Osteocyte (in vitro differentiated cells): ENCODE measurements at regions not wholly inside any gene's neighbourhood (a gene's known extent, or its start where the extent isn't known, plus 50 kb on each side); places are given as distances from the start of the nearest gene placed in this dataset.

Experiments used
- DNase-seq: peaks from one replicate; pipeline ENCODE4 v3.0.0; 2021; ENCODE audit warnings: mixed read lengths; ENCODE audit not compliant: unreplicated experiment; ENCODE audit errors: extremely low spot score
- H3K27ac Mint-ChIP-seq: one replicate; pipeline ENCODE4 v1.8.0; 2021; ENCODE audit warnings: mild to moderate bottlenecking, mixed read lengths; ENCODE audit not compliant: unreplicated experiment
- H3K27me3 Mint-ChIP-seq: one replicate; pipeline ENCODE4 v1.8.0; 2021; ENCODE audit warnings: mixed read lengths; ENCODE audit not compliant: unreplicated experiment
- H3K36me3 Mint-ChIP-seq: one replicate; pipeline ENCODE4 v1.8.0; 2021; ENCODE audit warnings: mixed read lengths; ENCODE audit not compliant: unreplicated experiment
- H3K4me1 Mint-ChIP-seq: one replicate; pipeline ENCODE4 v1.8.0; 2021; ENCODE audit warnings: mixed read lengths; ENCODE audit not compliant: unreplicated experiment
- H3K4me3 Mint-ChIP-seq: one replicate; pipeline ENCODE4 v1.8.0; 2021; ENCODE audit warnings: mild to moderate bottlenecking, moderate library complexity, mixed read lengths; ENCODE audit not compliant: unreplicated experiment
- H3K9me3 Mint-ChIP-seq: one replicate; pipeline ENCODE4 v1.8.0; 2021; ENCODE audit warnings: mixed read lengths; ENCODE audit not compliant: unreplicated experiment
- TF ChIP-seq, protein P1 (sequence below): fragments of 200-600 bp; sonication (generic); IDR thresholded peaks from 2 replicates; pipeline ENCODE4 v1.5.0; 2021; ENCODE audit warnings: antibody characterized with exemption, mild to moderate bottlenecking, moderate library complexity

DNA sequence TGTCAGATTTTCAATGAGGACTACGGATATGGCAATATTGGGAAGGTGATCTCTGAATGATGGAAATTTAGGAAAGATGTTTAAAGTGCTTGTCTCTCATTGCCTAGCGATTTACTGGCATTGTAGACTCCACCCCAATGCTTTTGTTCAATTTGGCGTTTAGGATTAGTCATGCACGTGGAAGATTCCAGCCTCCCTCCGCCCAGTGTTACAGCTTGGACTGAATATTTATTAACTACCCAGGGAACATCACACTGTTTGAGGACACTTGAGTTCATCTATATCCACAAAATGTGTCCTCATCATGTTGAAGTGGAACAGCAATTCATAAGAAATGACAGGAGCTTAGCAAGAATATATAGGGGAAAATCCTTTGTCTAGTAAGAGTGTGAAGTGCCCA lies 738.8 kb upstream of the RBFOX1 start:
- no peaks in the 10 kb centered on the region for H3K36me3 Mint-ChIP-seq
- TF ChIP-seq, protein P1, sequence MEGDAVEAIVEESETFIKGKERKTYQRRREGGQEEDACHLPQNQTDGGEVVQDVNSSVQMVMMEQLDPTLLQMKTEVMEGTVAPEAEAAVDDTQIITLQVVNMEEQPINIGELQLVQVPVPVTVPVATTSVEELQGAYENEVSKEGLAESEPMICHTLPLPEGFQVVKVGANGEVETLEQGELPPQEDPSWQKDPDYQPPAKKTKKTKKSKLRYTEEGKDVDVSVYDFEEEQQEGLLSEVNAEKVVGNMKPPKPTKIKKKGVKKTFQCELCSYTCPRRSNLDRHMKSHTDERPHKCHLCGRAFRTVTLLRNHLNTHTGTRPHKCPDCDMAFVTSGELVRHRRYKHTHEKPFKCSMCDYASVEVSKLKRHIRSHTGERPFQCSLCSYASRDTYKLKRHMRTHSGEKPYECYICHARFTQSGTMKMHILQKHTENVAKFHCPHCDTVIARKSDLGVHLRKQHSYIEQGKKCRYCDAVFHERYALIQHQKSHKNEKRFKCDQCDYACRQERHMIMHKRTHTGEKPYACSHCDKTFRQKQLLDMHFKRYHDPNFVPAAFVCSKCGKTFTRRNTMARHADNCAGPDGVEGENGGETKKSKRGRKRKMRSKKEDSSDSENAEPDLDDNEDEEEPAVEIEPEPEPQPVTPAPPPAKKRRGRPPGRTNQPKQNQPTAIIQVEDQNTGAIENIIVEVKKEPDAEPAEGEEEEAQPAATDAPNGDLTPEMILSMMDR: no peak
- H3K27me3 Mint-ChIP-seq: no peaks in the 10 kb centered on the region
- H3K9me3 Mint-ChIP-seq: peaks cover 41% of the 10 kb centered on the region
- no peak for DNase-seq
- no peak overlapping the region for H3K4me3 Mint-ChIP-seq
- no peaks in the 10 kb centered on the region for H3K4me1 Mint-ChIP-seq
- no peak overlapping the region for H3K27ac Mint-ChIP-seq

DNA sequence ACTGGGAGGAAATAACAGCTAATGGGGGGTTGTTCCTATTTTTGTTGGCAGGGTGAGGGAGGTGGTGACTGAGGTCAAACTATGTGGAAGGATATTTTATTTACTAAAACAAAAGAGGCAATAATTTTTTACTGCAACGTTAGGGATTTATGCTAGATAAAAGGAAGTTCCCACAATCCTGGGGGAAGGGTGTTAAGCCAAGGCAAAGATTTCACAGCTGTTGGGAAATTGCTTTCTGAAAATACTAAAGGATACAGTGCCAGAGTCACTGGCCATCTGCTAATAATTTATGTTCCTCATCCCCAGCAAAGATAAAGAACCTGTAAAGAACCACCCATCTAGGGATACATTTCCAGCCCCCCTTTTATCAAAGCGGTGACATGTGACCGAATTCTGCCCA lies 756.0 kb upstream of the RBFOX1 start:
- Mint-ChIP-seq H3K9me3 (peaks cover 33% of the 10 kb centered on the region), H3K4me3 (no peak overlapping the region), H3K36me3 (no peaks in the 10 kb centered on the region), H3K27me3 (no peaks in the 10 kb centered on the region), H3K27ac (no peak overlapping the region), H3K4me1 (no peaks in the 10 kb centered on the region)
- no peak for DNase-seq
- TF ChIP-seq, protein P1: no peak

DNA sequence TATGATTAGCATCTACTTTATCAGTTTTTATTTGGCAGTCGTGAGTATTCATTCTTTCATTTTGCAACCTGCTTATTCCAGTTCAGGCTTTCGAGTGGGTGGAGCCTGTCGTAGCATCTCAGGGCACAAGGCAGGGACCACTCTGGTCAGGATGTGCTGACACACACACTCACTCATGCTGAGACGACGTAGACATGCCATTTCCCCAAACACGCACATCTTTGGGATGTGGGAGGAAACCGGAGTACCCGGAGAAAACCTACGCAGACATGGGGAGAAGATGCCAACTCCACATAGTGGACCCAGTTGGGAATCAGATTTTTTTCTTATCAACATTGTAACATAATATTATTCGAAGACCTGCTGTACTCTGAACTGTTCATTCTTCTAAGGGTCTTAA lies 756.5 kb upstream of the RBFOX1 start:
- Mint-ChIP-seq H3K4me1 (no peaks in the 10 kb centered on the region), H3K27me3 (no peaks in the 10 kb centered on the region), H3K27ac (no peak overlapping the region), H3K9me3 (peaks cover 34% of the 10 kb centered on the region), H3K4me3 (no peak overlapping the region), H3K36me3 (no peaks in the 10 kb centered on the region)
- no peak for DNase-seq
- TF ChIP-seq, protein P1: no peak

DNA sequence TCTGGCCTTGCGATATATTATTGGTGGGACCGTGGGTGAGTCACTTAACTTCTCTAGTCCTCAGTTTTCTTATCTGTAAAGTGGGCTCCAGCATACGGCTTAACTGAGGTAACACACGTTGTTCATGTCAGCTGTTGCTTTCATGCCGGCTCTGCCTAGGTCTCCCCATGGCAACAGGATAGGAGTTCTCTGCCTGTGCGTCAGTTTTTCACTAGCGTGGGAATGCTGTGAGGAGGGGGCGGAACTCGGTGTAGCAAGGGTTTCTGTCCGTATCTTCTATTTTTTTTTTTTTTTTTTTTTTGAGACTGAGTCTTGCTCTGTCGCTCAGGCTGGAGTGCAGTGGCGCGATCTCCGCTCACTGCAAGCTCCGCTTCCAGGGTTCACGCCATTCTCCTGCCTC lies 758.5 kb upstream of the RBFOX1 start:
- Mint-ChIP-seq H3K36me3 (no peaks in the 10 kb centered on the region), H3K27ac (no peak overlapping the region), H3K4me1 (no peaks in the 10 kb centered on the region), H3K27me3 (no peaks in the 10 kb centered on the region), H3K4me3 (no peak overlapping the region), H3K9me3 (peaks cover 35% of the 10 kb centered on the region)
- no peak for DNase-seq
- TF ChIP-seq, protein P1: no peak

DNA sequence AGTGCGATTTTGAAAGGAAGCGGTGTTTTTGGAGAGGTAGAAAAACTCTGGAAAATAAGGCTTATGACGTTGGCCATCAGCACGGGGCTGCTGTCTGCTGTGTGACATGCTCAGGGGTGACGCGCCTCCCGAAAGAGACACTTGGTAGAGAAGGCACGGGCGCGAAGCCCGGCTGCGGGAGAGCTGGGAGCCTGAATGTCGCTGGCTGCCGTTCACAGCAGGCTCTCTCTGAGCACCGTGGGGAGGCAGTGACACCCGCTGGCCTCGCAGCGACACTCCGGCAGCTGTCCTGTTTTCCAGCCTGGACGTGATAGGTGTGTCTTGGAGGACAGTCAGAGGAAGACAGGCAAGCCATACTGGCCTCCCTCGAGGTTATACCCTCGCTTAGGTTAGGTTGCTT lies 759.1 kb upstream of the RBFOX1 start:
- TF ChIP-seq, protein P1: no peak
- DNase-seq: no peak
- Mint-ChIP-seq H3K27ac (no peak overlapping the region), H3K4me1 (no peaks in the 10 kb centered on the region), H3K27me3 (no peaks in the 10 kb centered on the region), H3K9me3 (peaks cover 37% of the 10 kb centered on the region), H3K4me3 (no peak overlapping the region), H3K36me3 (no peaks in the 10 kb centered on the region)
